Endothelial cell of umbilical vein (primary cell): ENCODE measurements at regions not wholly inside any gene's neighbourhood (a gene's known extent, or its start where the extent isn't known, plus 50 kb on each side); places are given as distances from the start of the nearest gene placed in this dataset.

Experiments used
- FOS ChIP-seq: IDR thresholded peaks from 2 replicates; pipeline ENCODE4 v1.6.1; 2011; ENCODE audit warnings: mild to moderate bottlenecking, low read length, moderate library complexity, borderline replicate concordance; ENCODE audit not compliant: insufficient read depth
- TF ChIP-seq, protein P1 (sequence below), 2 donors: IDR thresholded peaks; 1 replicate in 1 of 2; 2 replicates in 1 of 2; pipeline ENCODE4 v1.5.1; 2011; ENCODE audit warnings: low read length in 2 of 2, mild to moderate bottlenecking in 2 of 2, moderate library complexity in 2 of 2, control low read depth in 1 of 2, inconsistent platforms in 1 of 2, low read depth in 1 of 2; ENCODE audit not compliant: insufficient read depth in 1 of 2; ENCODE audit errors: extremely low read depth in 1 of 2

DNA sequence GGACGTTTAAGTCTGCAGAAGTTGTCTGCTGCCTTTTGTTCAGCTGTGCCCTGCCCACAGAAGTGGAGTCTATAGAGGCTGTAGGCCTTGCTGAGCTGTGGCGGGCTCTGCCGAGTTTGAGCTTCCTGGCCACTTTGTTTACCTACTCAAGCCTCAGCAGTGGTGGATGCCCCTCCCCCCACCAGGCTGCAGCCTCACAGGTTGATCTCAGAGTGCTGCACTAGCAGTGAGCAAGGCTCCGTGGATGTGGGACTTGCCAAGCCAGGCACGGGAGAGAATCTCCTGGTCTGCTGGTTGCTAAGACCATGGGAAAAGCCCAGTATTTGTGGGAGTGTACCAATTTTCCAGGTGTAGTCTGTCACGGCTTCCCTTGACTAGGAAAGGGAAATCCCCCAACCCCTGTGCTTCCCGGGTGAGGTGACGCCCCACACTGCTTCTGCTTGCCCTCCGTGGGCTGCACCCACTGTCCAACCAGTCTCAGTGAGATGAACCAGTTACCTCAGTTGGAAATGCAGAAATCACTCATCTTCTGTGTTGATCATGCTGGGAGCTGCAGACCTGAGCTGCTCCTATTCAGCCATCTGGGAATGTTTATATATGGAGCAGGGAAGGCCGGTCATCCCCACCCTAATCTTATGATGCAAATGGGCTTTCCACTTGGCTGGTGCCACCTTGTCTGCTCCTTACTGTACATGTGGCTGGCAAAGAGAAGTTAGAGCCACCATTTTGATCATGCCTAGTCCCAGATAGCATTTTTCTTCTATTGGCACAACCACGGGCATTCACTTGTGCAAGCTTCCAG lies 156.9 kb upstream of the ITGA6 start:
- TF ChIP-seq, protein P1, sequence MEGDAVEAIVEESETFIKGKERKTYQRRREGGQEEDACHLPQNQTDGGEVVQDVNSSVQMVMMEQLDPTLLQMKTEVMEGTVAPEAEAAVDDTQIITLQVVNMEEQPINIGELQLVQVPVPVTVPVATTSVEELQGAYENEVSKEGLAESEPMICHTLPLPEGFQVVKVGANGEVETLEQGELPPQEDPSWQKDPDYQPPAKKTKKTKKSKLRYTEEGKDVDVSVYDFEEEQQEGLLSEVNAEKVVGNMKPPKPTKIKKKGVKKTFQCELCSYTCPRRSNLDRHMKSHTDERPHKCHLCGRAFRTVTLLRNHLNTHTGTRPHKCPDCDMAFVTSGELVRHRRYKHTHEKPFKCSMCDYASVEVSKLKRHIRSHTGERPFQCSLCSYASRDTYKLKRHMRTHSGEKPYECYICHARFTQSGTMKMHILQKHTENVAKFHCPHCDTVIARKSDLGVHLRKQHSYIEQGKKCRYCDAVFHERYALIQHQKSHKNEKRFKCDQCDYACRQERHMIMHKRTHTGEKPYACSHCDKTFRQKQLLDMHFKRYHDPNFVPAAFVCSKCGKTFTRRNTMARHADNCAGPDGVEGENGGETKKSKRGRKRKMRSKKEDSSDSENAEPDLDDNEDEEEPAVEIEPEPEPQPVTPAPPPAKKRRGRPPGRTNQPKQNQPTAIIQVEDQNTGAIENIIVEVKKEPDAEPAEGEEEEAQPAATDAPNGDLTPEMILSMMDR (IDR thresholded peaks at IDR 0.05; ENCODE audit: extremely low read depth in 1 of 2, insufficient read depth in 1 of 2, low read depth in 1 of 2, low read length in 2 of 2): no peak
- TF ChIP-seq FOS: no peak
